ENCODE measurements at regions not wholly inside any gene's neighbourhood (a gene's known extent, or its start where the extent isn't known, plus 50 kb on each side); places are given as distances from the start of the nearest gene placed in this dataset.

GRCh38 chr10:2143213-2143835 lies 406.0 kb upstream of the ADARB2 start:
- no peak for ATAC-seq

GRCh38 chr10:2139746-2140145 lies 402.4 kb upstream of the ADARB2 start:
- H3K36me3 Mint-ChIP-seq: no peaks in the 10 kb centered on the region
- H3K4me1 Mint-ChIP-seq: no peaks in the 10 kb centered on the region
- ATAC-seq: no peak
- no peaks in the 10 kb centered on the region for H3K9me3 Mint-ChIP-seq
- no peak overlapping the region for H3K27ac Mint-ChIP-seq
- no peak for DNase-seq (ENCODE audit: low spot score in 2 of 2)
- no peak overlapping the region for H3K4me3 Mint-ChIP-seq

More at GRCh38 chr10:2143213-2143835, 406.0 kb upstream of the ADARB2 start:
- H3K4me1 Mint-ChIP-seq: no peaks in the 10 kb centered on the region
- no peaks in the 10 kb centered on the region for H3K9me3 Mint-ChIP-seq
- H3K36me3 Mint-ChIP-seq: no peaks in the 10 kb centered on the region
- no peak overlapping the region for H3K4me3 Mint-ChIP-seq
- no peak for DNase-seq (ENCODE audit: low spot score in 2 of 2)
- no peak overlapping the region for H3K27ac Mint-ChIP-seq

- ATAC-seq (no peak), DNase-seq (ENCODE audit: low spot score in 2 of 2) (no peak)
- H3K4me3 Mint-ChIP-seq: no peak overlapping the region
- no peaks in the 10 kb centered on the region for H3K9me3 Mint-ChIP-seq
- H3K36me3 Mint-ChIP-seq: no peaks in the 10 kb centered on the region
- H3K27ac Mint-ChIP-seq: no peak overlapping the region
- no peaks in the 10 kb centered on the region for H3K4me1 Mint-ChIP-seq
These were observed 400.3 kb upstream of the ADARB2 start for GRCh38 chr10:2137549-2138174.

GRCh38 chr10:2130705-2131305 lies 393.5 kb upstream of the ADARB2 start:
- ATAC-seq (no peak), DNase-seq (ENCODE audit: low spot score in 2 of 2) (no peak)
- Mint-ChIP-seq H3K9me3 (peaks cover 3% of the 10 kb centered on the region), H3K4me3 (no peak overlapping the region), H3K4me1 (no peaks in the 10 kb centered on the region), H3K36me3 (no peaks in the 10 kb centered on the region), H3K27ac (no peak overlapping the region)

GRCh38 chr10:2128991-2129390 lies 391.7 kb upstream of the ADARB2 start:
- DNase-seq (ENCODE audit: low spot score in 2 of 2) (no peak), ATAC-seq (no peak)
- Mint-ChIP-seq H3K4me1 (no peaks in the 10 kb centered on the region), H3K4me3 (no peak overlapping the region), H3K9me3 (peaks cover 3% of the 10 kb centered on the region), H3K27ac (no peak overlapping the region), H3K36me3 (no peaks in the 10 kb centered on the region)

GRCh38 chr10:2124135-2124534 lies 386.8 kb upstream of the ADARB2 start:
- no peak overlapping the region for H3K4me3 Mint-ChIP-seq
- H3K27ac Mint-ChIP-seq: no peak overlapping the region
- H3K4me1 Mint-ChIP-seq: no peaks in the 10 kb centered on the region
- H3K9me3 Mint-ChIP-seq: peaks cover 3% of the 10 kb centered on the region
- no peak for DNase-seq (ENCODE audit: low spot score in 2 of 2)
- H3K36me3 Mint-ChIP-seq: no peaks in the 10 kb centered on the region
- ATAC-seq: no peak

GRCh38 chr10:2122431-2123124 lies 385.3 kb upstream of the ADARB2 start:
- Mint-ChIP-seq H3K36me3 (no peaks in the 10 kb centered on the region), H3K27ac (no peak overlapping the region), H3K4me1 (no peaks in the 10 kb centered on the region), H3K4me3 (no peak overlapping the region), H3K9me3 (no peaks in the 10 kb centered on the region)
- ATAC-seq: no peak
- no peak for DNase-seq (ENCODE audit: low spot score in 2 of 2)

- H3K4me3 Mint-ChIP-seq: no peak overlapping the region
- no peaks in the 10 kb centered on the region for H3K36me3 Mint-ChIP-seq
- ATAC-seq (no peak), DNase-seq (ENCODE audit: low spot score in 2 of 2) (no peak)
- H3K9me3 Mint-ChIP-seq: no peaks in the 10 kb centered on the region
- no peak overlapping the region for H3K27ac Mint-ChIP-seq
- no peaks in the 10 kb centered on the region for H3K4me1 Mint-ChIP-seq
These were observed 384.6 kb upstream of the ADARB2 start for GRCh38 chr10:2121929-2122328.

- H3K27ac Mint-ChIP-seq: no peak overlapping the region
- ATAC-seq: no peak
These were observed 384.0 kb upstream of the ADARB2 start for GRCh38 chr10:2121315-2121714.

GRCh38 chr10:2120746-2121145 lies 383.4 kb upstream of the ADARB2 start:
- no peak for ATAC-seq

More at GRCh38 chr10:2121315-2121714, 384.0 kb upstream of the ADARB2 start:
- no peaks in the 10 kb centered on the region for H3K4me1 Mint-ChIP-seq
- H3K4me3 Mint-ChIP-seq: no peak overlapping the region
- H3K36me3 Mint-ChIP-seq: no peaks in the 10 kb centered on the region
- no peak for DNase-seq (ENCODE audit: low spot score in 2 of 2)
- H3K9me3 Mint-ChIP-seq: no peaks in the 10 kb centered on the region

GRCh38 chr10:2119316-2119715 lies 382.0 kb upstream of the ADARB2 start:
- no peaks in the 10 kb centered on the region for H3K36me3 Mint-ChIP-seq
- DNase-seq (ENCODE audit: low spot score in 2 of 2) (no peak), ATAC-seq (no peak)
- H3K27ac Mint-ChIP-seq: no peak overlapping the region
- no peak overlapping the region for H3K4me3 Mint-ChIP-seq
- no peaks in the 10 kb centered on the region for H3K4me1 Mint-ChIP-seq
- no peaks in the 10 kb centered on the region for H3K9me3 Mint-ChIP-seq

More at GRCh38 chr10:2120746-2121145, 383.4 kb upstream of the ADARB2 start:
- H3K36me3 Mint-ChIP-seq: no peaks in the 10 kb centered on the region
- no peak overlapping the region for H3K27ac Mint-ChIP-seq
- no peaks in the 10 kb centered on the region for H3K9me3 Mint-ChIP-seq
- no peak for DNase-seq (ENCODE audit: low spot score in 2 of 2)
- H3K4me1 Mint-ChIP-seq: no peaks in the 10 kb centered on the region
- no peak overlapping the region for H3K4me3 Mint-ChIP-seq

GRCh38 chr10:2118201-2118600 lies 380.9 kb upstream of the ADARB2 start:
- Mint-ChIP-seq H3K27ac (no peak overlapping the region), H3K36me3 (no peaks in the 10 kb centered on the region), H3K9me3 (no peaks in the 10 kb centered on the region), H3K4me3 (no peak overlapping the region), H3K4me1 (no peaks in the 10 kb centered on the region)
- no peak for ATAC-seq
- no peak for DNase-seq (ENCODE audit: low spot score in 2 of 2)

- ATAC-seq (no peak), DNase-seq (ENCODE audit: low spot score in 2 of 2) (no peak)
- H3K27ac Mint-ChIP-seq: no peak overlapping the region
- H3K36me3 Mint-ChIP-seq: no peaks in the 10 kb centered on the region
- H3K9me3 Mint-ChIP-seq: no peaks in the 10 kb centered on the region
- no peak overlapping the region for H3K4me3 Mint-ChIP-seq
- no peaks in the 10 kb centered on the region for H3K4me1 Mint-ChIP-seq
These were observed 380.3 kb upstream of the ADARB2 start for GRCh38 chr10:2117641-2118040.

- no peaks in the 10 kb centered on the region for H3K36me3 Mint-ChIP-seq
- no peaks in the 10 kb centered on the region for H3K4me1 Mint-ChIP-seq
- DNase-seq (ENCODE audit: low spot score in 2 of 2) (no peak), ATAC-seq (no peak)
- H3K27ac Mint-ChIP-seq: no peak overlapping the region
- H3K9me3 Mint-ChIP-seq: no peaks in the 10 kb centered on the region
- H3K4me3 Mint-ChIP-seq: no peak overlapping the region
These were observed 374.6 kb upstream of the ADARB2 start for GRCh38 chr10:2111965-2112364.

- no peaks in the 10 kb centered on the region for H3K9me3 Mint-ChIP-seq
- no peak overlapping the region for H3K27ac Mint-ChIP-seq
- no peak for DNase-seq (ENCODE audit: low spot score in 2 of 2)
- H3K4me3 Mint-ChIP-seq: no peak overlapping the region
- H3K36me3 Mint-ChIP-seq: no peaks in the 10 kb centered on the region
- ATAC-seq: no peak
- no peaks in the 10 kb centered on the region for H3K4me1 Mint-ChIP-seq
These were observed 371.2 kb upstream of the ADARB2 start for GRCh38 chr10:2108496-2108895.

- H3K4me1 Mint-ChIP-seq: no peaks in the 10 kb centered on the region
- no peak for DNase-seq (ENCODE audit: low spot score in 2 of 2)
- H3K9me3 Mint-ChIP-seq: no peaks in the 10 kb centered on the region
- H3K27ac Mint-ChIP-seq: no peak overlapping the region
- H3K36me3 Mint-ChIP-seq: no peaks in the 10 kb centered on the region
- H3K4me3 Mint-ChIP-seq: no peak overlapping the region
- no peak for ATAC-seq
These were observed 369.3 kb upstream of the ADARB2 start for GRCh38 chr10:2106641-2107040.

All from stimulated activated effector memory CD8-positive, alpha-beta T cell treated with anti-CD3 and anti-CD28 coated beads, Interleukin-12 subunit alpha, Interleukin-12 subunit beta, amount 100 ng/mL, for 72 hours (primary cell).